HG02970 (cell line): ENCODE measurements at regions not wholly inside any gene's neighbourhood (a gene's known extent, or its start where the extent isn't known, plus 50 kb on each side); places are given as distances from the start of the nearest gene placed in this dataset.
"Not testable (repeated sequence)": the region's sequence is repeated elsewhere in the genome, so short reads cannot be mapped to it uniquely, and the experiment has no call there.

Experiments used
- ATAC-seq: cut with Tn5 transposase; IDR thresholded peaks from one replicate; pipeline ENCODE4 v1.9.1; 2021; ENCODE audit warnings: mild to moderate bottlenecking, moderate library complexity, moderate number of reproducible peaks; ENCODE audit not compliant: unreplicated experiment, low FRiP score

DNA sequence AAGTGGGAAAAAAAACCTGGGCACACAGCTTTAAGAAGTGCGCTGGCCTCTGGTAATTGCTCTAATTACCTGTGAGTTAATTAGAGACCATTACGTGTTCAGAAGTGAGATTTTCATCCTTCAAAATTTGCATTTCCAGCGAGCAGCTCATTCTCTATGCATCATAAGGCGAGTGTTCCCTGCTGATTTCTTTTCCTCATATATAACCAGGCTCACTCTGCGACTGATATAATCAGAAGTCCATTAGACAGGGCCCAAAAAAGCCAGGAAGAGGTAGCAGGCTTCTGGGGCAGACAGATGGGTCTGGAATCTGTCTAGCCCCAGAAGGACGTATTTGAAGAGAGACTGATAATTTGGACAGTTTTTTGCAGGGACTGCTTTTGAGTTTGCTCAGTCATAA is 158.7 kb downstream of the MTHFS start:
- no peak for ATAC-seq

DNA sequence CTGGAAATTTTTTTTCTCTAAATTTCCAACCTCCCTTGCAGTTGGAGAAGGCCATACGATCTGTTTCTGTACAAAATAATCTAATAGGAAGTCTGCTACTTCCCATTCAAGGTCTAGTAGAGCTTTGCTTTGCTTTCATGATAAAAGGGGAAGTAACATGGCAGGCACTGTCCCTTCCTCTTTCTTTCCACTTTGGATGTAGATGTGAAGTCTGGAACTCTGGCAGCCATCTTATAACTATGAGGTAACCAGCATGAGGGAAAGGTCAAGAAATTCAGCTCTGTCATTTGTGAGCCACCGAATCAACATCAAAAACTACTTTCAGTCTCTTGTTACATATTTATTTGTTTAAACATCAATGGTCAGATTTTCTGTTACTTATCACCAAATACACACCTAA is 156.3 kb downstream of the MTHFS start:
- no peak for ATAC-seq

DNA sequence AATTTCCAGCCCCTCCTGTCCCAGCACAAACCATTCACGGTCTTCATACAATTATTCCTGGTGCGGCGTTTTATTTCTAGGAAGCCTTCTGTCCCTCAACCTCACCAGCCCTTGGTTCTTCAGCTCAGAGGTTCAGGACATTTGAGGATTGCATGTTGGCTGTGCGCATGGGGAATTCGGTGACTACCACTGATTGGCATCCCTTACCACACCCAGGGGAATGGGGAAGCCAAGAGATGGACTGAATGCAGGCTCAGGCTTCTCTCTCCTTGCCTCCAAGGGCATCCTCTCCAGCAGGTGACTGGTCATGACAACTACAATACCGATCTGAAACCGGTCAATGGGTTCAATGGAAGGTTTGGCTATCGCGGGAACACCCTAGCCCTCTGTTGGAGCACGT is 153.8 kb downstream of the MTHFS start:
- no peak for ATAC-seq

DNA sequence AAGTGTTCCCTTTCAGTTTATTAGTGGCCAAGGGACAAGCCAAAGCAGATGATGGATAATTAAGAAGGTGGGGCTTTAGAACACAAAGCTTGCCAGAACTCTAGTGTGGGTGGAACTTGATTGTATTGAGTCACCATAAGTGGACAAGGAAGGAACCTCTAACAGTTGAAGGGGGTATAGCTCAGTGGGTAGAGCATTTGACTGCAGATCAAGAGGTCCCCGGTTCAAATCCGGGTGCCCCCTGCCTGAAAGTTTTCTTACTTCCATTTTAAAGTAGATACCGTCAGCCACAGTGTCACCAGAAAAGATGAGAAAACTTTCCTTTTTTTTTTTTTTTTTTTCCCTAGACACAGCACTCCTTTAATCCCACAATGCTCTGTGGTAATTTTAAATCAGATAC is 152.3 kb downstream of the MTHFS start:
- ATAC-seq, result not testable (repeated sequence)

- ATAC-seq, result no peak
Observed at GRCh38 chr15:79756365-79756764, 140.4 kb downstream of the MTHFS start.

- no peak for ATAC-seq
Observed at GRCh38 chr15:79765081-79765480, 131.7 kb downstream of the MTHFS start.

GRCh38 chr15:79769069-79769481 is 127.7 kb downstream of the MTHFS start:
- ATAC-seq, result no peak

GRCh38 chr15:79769933-79770759 is 126.7 kb downstream of the MTHFS start:
- ATAC-seq, result no peak

DNA sequence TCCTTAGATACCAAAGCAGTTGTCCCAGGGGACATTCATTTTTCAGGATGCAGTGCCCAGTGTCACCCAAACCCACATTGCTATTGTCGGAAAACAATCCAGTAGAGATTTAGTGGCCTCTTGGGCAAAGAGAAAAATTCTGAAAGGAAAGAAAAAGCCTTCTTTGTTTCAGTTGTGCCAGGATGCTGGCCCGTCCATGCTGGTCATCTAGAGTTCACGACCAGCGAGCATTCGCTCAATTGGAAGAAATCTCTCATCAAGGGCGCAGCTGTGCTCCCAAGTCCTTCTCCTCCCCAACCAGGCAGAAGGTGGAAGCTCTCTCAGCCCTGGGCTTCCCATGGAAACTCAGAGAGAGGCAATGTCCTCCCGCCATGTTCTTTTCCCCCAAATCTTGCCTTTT is 123.7 kb downstream of the MTHFS start:
- no peak for ATAC-seq

- no peak for ATAC-seq
Observed at GRCh38 chr15:79775821-79776220, 121.0 kb downstream of the MTHFS start.

DNA sequence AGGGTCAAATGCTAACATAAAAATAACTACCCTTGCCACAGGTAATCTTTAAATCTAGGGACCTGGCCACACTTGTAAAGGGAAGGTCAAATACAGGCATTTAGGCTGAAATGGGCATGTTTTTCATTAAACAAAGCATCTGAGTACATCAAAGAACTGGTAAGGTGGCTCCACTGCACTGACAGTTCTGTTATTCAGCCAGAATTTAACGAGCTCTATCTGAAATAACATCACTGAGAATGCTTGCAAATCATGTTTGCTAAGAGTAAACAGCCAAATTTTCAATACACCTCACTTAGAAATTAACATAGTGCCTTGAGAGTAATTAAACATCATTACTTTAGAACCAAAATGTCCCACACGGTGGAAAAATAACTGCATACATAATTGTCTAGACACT is 118.9 kb downstream of the MTHFS start:
- no peak for ATAC-seq

DNA sequence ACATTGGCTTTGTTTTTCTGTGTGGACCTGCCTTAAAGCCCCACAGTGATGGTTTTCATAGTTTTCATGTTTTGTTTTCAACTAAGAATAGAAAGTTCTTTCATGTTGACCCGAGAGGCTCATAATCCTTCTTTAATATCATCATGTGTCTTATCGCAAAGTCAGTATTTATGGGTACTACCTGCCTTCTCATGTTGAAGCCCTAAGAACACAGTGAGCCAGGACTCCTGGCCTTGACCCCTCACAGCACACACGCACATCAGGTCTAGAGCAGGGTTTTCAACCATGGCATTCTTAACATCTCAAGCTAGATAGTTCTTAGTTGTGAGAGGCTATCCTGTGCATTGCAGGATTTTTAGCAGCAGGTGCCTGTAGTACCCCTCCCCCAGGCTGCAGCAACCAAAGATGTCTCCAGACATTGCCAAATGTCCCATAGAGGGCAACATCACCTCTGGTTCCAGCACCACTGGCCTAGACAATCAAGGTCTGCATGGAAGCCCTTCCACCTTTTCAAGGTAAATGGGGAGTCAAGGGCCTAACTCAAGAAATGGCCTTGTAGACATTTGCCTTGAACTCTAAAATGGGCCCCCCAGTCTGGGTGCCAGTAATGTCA is 118.3 kb downstream of the MTHFS start:
- ATAC-seq, result no peak

- ATAC-seq, result no peak
Observed at GRCh38 chr15:79779746-79780145, 117.1 kb downstream of the MTHFS start.

DNA sequence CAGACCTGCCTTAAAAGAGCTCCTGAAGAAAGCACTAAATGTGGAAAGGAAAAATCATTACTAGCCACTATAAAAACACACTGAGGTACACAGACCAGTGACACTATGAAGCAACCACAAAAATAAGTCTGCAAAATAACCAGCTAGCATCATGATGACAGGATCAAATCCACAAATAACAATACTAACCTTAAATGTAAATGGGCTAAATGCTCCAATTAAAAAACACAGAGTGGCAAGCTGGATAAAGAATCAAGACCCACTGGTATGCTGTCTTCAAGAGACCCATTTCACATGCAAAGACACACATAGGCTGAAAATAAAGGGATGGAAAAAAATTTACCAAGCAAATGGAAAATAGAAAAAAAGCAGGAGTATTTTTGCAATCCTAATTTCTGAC is 114.5 kb downstream of the MTHFS start:
- not testable (repeated sequence) for ATAC-seq
